K562 (cell line): ENCODE measurements at regions not wholly inside any gene's neighbourhood (a gene's known extent, or its start where the extent isn't known, plus 50 kb on each side); places are given as distances from the start of the nearest gene placed in this dataset.

Source experiments
- ATAC-seq: fragments of 200-7000 bp; cut with Tn5 transposase; 3 replicates; pipeline ENCODE4 v1.9.1; 2020; ENCODE audit warnings: moderate library complexity
- BruUV-seq: library from RNA; stranded (reverse); fragments of 400-500 nt; replicated peaks from 2 replicates; lab custom pipeline; 2021; lab: Mats Ljungman, UMichigan
- CTCF ChIA-PET: fragments of 300-600 bp; formaldehyde crosslinking; extraction: SDS; loops from one replicate; lab custom pipeline; 2021; ENCODE audit warnings: low intra/inter-chr PET ratio; lab: Yijun Ruan, JAX
- POLR2A ChIA-PET: fragments of 300-600, 350-650 bp; sonication (Branson Sonifier 250); formaldehyde crosslinking; extraction: SDS; loops from one replicate; lab custom pipeline; 2021; ENCODE audit warnings: antibody characterized with exemption, inconsistent platforms; lab: Yijun Ruan, JAX
- DNase-seq, 4 experiments: peaks; one replicate each; pipeline versions ENCODE4 v3.0.0 to v3.0.0-alpha.2; 2011 to 2018; ENCODE audit warnings: low spot score in 3 of 4, mixed read lengths in 3 of 4; ENCODE audit errors: extremely low read depth in 1 of 4
- FAIRE-seq: peaks from 2 replicates; lab custom pipeline; 2011; peaks lifted over from hg19 to GRCh38; lab: Jason Lieb, UNC
- H2AFZ ChIP-seq: 2 replicates; pipeline ENCODE4 v1.6.0; 2011; ENCODE audit warnings: low read depth, low read length, control low read depth, inconsistent platforms
- H3K27ac ChIP-seq: fragments of 200-600 bp; 3 replicates; pipeline ENCODE4 v1.8.0; 2011; ENCODE audit warnings: low read depth, mild to moderate bottlenecking, control low read depth, inconsistent platforms, low read length, moderate library complexity, mixed read lengths; ENCODE audit errors: extremely low read depth
- H3K27me3 ChIP-seq, 2 experiments: fragments of 300-600 bp in 1 of 2; 2 replicates in 1 of 2; 3 replicates in 1 of 2; pipeline versions ENCODE4 v1.6.0 to v1.8.0; 2011; ENCODE audit warnings: inconsistent platforms in 2 of 2, low read length in 2 of 2, mild to moderate bottlenecking in 1 of 2, mixed read lengths in 1 of 2, moderate library complexity in 1 of 2; ENCODE audit not compliant: control insufficient read depth in 2 of 2, insufficient read depth in 2 of 2
- H3K36me3 ChIP-seq: fragments of 300-600 bp; 3 replicates; pipeline ENCODE4 v1.8.0; 2011; ENCODE audit warnings: mild to moderate bottlenecking, low read length, inconsistent platforms; ENCODE audit not compliant: control insufficient read depth, insufficient read depth
- H3K4me1 ChIP-seq, 2 experiments: fragments of 200-600 bp in 1 of 2; replicated peaks in 1 of 2; 2 replicates in 1 of 2; 3 replicates in 1 of 2; pipeline versions ENCODE4 v1.5.1 to v1.8.0; 2011; ENCODE audit warnings: inconsistent platforms in 2 of 2, low read length in 2 of 2, mild to moderate bottlenecking in 1 of 2, mixed read lengths in 1 of 2, moderate library complexity in 1 of 2; ENCODE audit not compliant: control insufficient read depth in 2 of 2, insufficient read depth in 2 of 2
- H3K4me2 ChIP-seq: 2 replicates; pipeline ENCODE4 v1.6.1; 2011; ENCODE audit warnings: low read length, control low read depth, inconsistent platforms, mixed read lengths; ENCODE audit not compliant: insufficient read depth
- H3K4me3 ChIP-seq: fragments of 200-600 bp; sonication (generic), shearing (Covaris generic); 2 replicates; pipeline ENCODE4 v1.5.1; 2016; ENCODE audit warnings: control low read depth, inconsistent platforms
- H3K79me2 ChIP-seq: fragments of 200-600 bp; 3 replicates; pipeline ENCODE4 v1.8.0; 2011; ENCODE audit warnings: low read length, inconsistent platforms; ENCODE audit not compliant: control insufficient read depth, insufficient read depth
- H3K9ac ChIP-seq, 2 experiments: 2 replicates each; pipeline versions ENCODE4 v1.6.0 to v1.6.1; 2011; ENCODE audit warnings: low read depth in 2 of 2, low read length in 2 of 2, control low read depth in 1 of 2, inconsistent platforms in 1 of 2, mild to moderate bottlenecking in 1 of 2, mixed read lengths in 1 of 2; ENCODE audit not compliant: insufficient read depth in 1 of 2
- H3K9me1 ChIP-seq: one replicate; pipeline ENCODE4 v1.6.0; 2011; ENCODE audit warnings: inconsistent platforms, mild to moderate bottlenecking, low read length, moderate library complexity; ENCODE audit not compliant: control insufficient read depth, insufficient read depth
- H3K9me3 ChIP-seq: replicated peaks from 2 replicates; pipeline ENCODE4 v1.5.1; 2011; ENCODE audit warnings: low read depth, low read length, inconsistent platforms; ENCODE audit not compliant: control insufficient read depth, insufficient read depth
- H4K20me1 ChIP-seq: replicated peaks from 2 replicates; pipeline ENCODE4 v1.6.1; 2011; ENCODE audit warnings: low read length, inconsistent platforms, mixed read lengths; ENCODE audit not compliant: control insufficient read depth, insufficient read depth
- CBFA2T2 ChIP-seq: fragments of 450-650 bp; conservative IDR thresholded peaks from 2 replicates; pipeline ENCODE4 v1.6.1; 2017; ENCODE audit warnings: mild to moderate bottlenecking
- ETV6 ChIP-seq, 3 experiments: fragments of 150-350 bp in 1 of 3; sonication (generic) in 1 of 3; formaldehyde crosslinking in 1 of 3; IDR thresholded peaks; 2 replicates each; pipeline versions ENCODE4 v1.6.1 to v1.8.0; 2014 to 2022; ENCODE audit warnings: borderline replicate concordance in 2 of 3, low read depth in 2 of 3, antibody characterized with exemption in 1 of 3, low read length in 1 of 3, mild to moderate bottlenecking in 1 of 3, missing genetic modification reagents in 1 of 3
- KAT8 ChIP-seq: fragments of 450-650 bp; IDR thresholded peaks from 2 replicates; pipeline ENCODE4 v1.6.1; 2016; ENCODE audit warnings: low read depth, mild to moderate bottlenecking
- MECOM ChIP-seq: fragments of 250-450 bp; sonication (Bioruptor Pico); IDR thresholded peaks from 2 replicates; pipeline ENCODE4 v1.8.0; 2022; ENCODE audit warnings: inconsistent platforms
- NFE2L1 ChIP-seq: fragments of 450-650 bp; IDR thresholded peaks from 2 replicates; pipeline ENCODE4 v1.6.1; 2016; ENCODE audit warnings: missing genetic modification characterization, low read depth, mild to moderate bottlenecking, missing compliant biosample characterization, moderate library complexity, borderline replicate concordance
- POLR2AphosphoS5 ChIP-seq: IDR thresholded peaks from 2 replicates; pipeline ENCODE4 v1.6.1; 2011; ENCODE audit warnings: mild to moderate bottlenecking, low read depth, low read length, moderate library complexity; ENCODE audit not compliant: control insufficient read depth, insufficient read depth
- SIN3B ChIP-seq: fragments of 450-650 bp; IDR thresholded peaks from 2 replicates; pipeline ENCODE4 v1.6.1; 2017; ENCODE audit warnings: low read depth, mild to moderate bottlenecking, moderate library complexity
- ZNF121 ChIP-seq: sonication (generic); formaldehyde crosslinking; conservative IDR thresholded peaks from 2 replicates; pipeline ENCODE4 v1.8.0; 2022; ENCODE audit warnings: missing genetic modification reagents
- WGBS: fragments of 100-300 bp; shearing (Covaris generic); methylation state at CpG from one replicate; pipeline ENCODE4 v1.1.6; 2016; ENCODE audit warnings: low coverage, mixed read lengths; ENCODE audit not compliant: insufficient coverage; ENCODE audit errors: missing lambda C conversion rate; 5-methylcytosine and 5-hydroxymethylcytosine counted together
- in situ Hi-C: fragments of 300-500 bp; cut with MboI; formaldehyde crosslinking; loops from 4 replicates; pipeline ENCODE4 v1.15.0; 2018; ENCODE audit warnings: inconsistent platforms, mixed read lengths
- intact Hi-C: fragments of 100-400 bp; cut with micrococcal nuclease; formaldehyde crosslinking; loops from 2 replicates; pipeline ENCODE4 v1.14.2; 2022
- TF ChIP-seq, protein P1 (sequence below): fragments of 250-450 bp; sonication (Bioruptor Pico); IDR thresholded peaks from 2 replicates; pipeline ENCODE4 v1.9.0; 2021; ENCODE audit warnings: mild to moderate bottlenecking
- TF ChIP-seq, protein P2 (sequence below): fragments of 450-650 bp; formaldehyde crosslinking; IDR thresholded peaks from 2 replicates; pipeline ENCODE4 v1.4.0; 2022; ENCODE audit warnings: missing genetic modification characterization
- TF ChIP-seq, protein P3 (sequence below): fragments of 200-400 bp; formaldehyde crosslinking; IDR thresholded peaks from 2 replicates; pipeline ENCODE4 v1.6.1; 2017; ENCODE audit warnings: mild to moderate bottlenecking, low read depth, low read length, moderate library complexity

DNA sequence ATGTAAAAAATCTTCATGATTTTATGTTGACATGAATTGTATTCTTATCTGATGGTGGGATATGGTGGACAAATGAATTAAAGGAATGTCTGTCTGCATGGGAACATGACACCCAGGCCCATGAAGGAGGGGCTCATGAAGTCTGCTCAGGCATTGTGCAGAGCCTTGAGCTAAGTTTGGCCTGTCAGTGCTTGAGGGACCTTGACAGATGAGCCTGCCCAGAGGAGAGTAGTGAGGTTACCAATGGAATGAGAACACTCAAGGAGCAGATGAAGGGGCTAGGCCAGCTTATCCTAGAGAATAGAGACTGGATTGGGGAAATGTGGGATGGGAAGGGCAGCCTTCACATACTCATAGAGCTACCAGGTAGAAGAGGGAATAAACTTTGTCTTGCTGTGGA lies 68.8 kb downstream of the TMX1 start:
- Histone ChIP-seq H3K4me3 (no peak overlapping the region), H3K79me2 (no peaks in the 10 kb centered on the region), H3K9ac (no peak overlapping the region), H3K27ac (no peak overlapping the region), H3K36me3 (no peaks in the 10 kb centered on the region), H3K4me2 (no peak overlapping the region), H3K27me3 (no peaks in the 10 kb centered on the region), H4K20me1 (no peaks in the 10 kb centered on the region), H3K4me1 (no peaks in the 10 kb centered on the region), H3K9me3 (no peaks in the 10 kb centered on the region), H3K9me1 (no peaks in the 10 kb centered on the region), H2AFZ (no peak overlapping the region)
- CTCF ChIA-PET, result no interaction called here
- intact Hi-C loops, result no loop called here
- no peak for ATAC-seq
- in situ Hi-C loops, result no loop called here
- DNase-seq, result no peak
- POLR2A ChIA-PET, result no interaction called here
- no TSS peak for BruUV-seq
- no peak for FAIRE-seq
- TF ChIP-seq, protein P1, sequence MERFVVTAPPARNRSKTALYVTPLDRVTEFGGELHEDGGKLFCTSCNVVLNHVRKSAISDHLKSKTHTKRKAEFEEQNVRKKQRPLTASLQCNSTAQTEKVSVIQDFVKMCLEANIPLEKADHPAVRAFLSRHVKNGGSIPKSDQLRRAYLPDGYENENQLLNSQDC (CRISPR knock-in tag), result no peak
- TF ChIP-seq NFE2L1 (tag) (no peak), CBFA2T2 (no peak)
- TF ChIP-seq, protein P2, sequence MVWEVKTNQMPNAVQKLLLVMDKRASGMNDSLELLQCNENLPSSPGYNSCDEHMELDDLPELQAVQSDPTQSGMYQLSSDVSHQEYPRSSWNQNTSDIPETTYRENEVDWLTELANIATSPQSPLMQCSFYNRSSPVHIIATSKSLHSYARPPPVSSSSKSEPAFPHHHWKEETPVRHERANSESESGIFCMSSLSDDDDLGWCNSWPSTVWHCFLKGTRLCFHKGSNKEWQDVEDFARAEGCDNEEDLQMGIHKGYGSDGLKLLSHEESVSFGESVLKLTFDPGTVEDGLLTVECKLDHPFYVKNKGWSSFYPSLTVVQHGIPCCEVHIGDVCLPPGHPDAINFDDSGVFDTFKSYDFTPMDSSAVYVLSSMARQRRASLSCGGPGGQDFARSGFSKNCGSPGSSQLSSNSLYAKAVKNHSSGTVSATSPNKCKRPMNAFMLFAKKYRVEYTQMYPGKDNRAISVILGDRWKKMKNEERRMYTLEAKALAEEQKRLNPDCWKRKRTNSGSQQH (CRISPR knock-in tag), result no peak

DNA sequence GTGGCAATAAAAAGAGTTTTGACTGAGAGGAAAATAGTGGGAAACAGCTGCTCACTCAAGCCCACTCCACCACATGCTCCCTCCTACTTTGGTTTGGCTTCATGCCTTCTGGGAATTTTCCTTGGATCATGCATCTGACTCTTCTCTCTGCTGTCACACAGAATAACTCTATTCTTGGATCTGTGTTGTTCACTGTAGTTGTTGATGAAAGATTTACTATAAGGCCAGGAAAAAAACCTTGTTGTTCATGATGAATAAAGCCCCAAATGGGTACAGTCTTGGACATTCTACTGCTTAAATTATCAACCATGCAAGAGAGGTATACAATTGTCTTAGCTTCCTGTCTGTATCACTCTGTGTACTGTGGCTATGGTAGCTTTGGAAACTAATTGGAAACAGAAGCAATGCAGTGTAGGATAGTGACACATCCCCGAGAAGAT lies 70.5 kb downstream of the TMX1 start:
- POLR2A ChIA-PET, result no interaction called here
- no peaks in the 10 kb centered on the region for H3K36me3 ChIP-seq
- H3K9me3 ChIP-seq, result no peaks in the 10 kb centered on the region
- H3K79me2 ChIP-seq, result no peaks in the 10 kb centered on the region
- CTCF ChIA-PET, result no interaction called here
- H3K27me3 ChIP-seq, result no peaks in the 10 kb centered on the region
- BruUV-seq, result no TSS peak
- in situ Hi-C loops, result no loop called here
- TF ChIP-seq ZNF121 (CRISPR knock-in tag) (no peak), ETV6 (IDR thresholded peaks at IDR 0.05; ENCODE audit: borderline replicate concordance in 1 of 2, low read depth in 2 of 2, low read length in 1 of 2) (no peak), ETV6 (CRISPR knock-in tag; IDR thresholded peaks at IDR 0.05; ENCODE audit: borderline replicate concordance) (no peak), SIN3B (no peak), MECOM (CRISPR knock-in tag) (no peak), KAT8 (no peak), POLR2AphosphoS5 (no peak)
- TF ChIP-seq, protein P3, sequence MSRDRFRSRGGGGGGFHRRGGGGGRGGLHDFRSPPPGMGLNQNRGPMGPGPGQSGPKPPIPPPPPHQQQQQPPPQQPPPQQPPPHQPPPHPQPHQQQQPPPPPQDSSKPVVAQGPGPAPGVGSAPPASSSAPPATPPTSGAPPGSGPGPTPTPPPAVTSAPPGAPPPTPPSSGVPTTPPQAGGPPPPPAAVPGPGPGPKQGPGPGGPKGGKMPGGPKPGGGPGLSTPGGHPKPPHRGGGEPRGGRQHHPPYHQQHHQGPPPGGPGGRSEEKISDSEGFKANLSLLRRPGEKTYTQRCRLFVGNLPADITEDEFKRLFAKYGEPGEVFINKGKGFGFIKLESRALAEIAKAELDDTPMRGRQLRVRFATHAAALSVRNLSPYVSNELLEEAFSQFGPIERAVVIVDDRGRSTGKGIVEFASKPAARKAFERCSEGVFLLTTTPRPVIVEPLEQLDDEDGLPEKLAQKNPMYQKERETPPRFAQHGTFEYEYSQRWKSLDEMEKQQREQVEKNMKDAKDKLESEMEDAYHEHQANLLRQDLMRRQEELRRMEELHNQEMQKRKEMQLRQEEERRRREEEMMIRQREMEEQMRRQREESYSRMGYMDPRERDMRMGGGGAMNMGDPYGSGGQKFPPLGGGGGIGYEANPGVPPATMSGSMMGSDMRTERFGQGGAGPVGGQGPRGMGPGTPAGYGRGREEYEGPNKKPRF, result no peak
- DNase-seq (no peak), FAIRE-seq (no peak), ATAC-seq (no peak)
- H3K27ac ChIP-seq, result no peak overlapping the region
- no peaks in the 10 kb centered on the region for H3K9me1 ChIP-seq
- H3K4me2 ChIP-seq, result no peak overlapping the region
- no peaks in the 10 kb centered on the region for H4K20me1 ChIP-seq
- H3K9ac ChIP-seq, result no peak overlapping the region
- 0% methylated on average over 1 of the region's 1 CpG for WGBS
- intact Hi-C loops, result no loop called here
- H2AFZ ChIP-seq, result no peak overlapping the region
- H3K4me3 ChIP-seq, result no peak overlapping the region
- no peaks in the 10 kb centered on the region for H3K4me1 ChIP-seq
